ENCODE measurements at regions not wholly inside any gene's neighbourhood (a gene's known extent, or its start where the extent isn't known, plus 50 kb on each side); places are given as distances from the start of the nearest gene placed in this dataset.

GRCh38 chr15:96390986-96391385 lies 60.5 kb downstream of the NR2F2 start:
- DNase-seq (ENCODE audit: low read depth in 2 of 2) = no peak

- DNase-seq (ENCODE audit: low read depth in 2 of 2) = no peak
Measured at GRCh38 chr15:96392380-96393208, 62.1 kb downstream of the NR2F2 start.

DNA sequence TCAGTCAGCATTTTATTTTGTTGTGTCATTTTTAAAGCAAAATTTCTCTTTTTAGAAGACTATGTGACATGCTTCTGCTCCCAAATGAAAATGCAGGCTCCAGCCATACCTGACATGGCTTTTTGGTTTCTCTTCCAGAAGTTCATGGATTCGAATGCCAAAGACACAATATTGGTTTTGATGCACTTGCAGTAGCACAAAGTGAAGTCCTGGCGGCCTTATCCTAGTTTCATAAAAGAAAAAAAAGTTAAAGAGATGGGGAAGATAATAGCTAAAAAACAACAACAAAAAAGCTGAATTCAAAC lies 62.7 kb downstream of the NR2F2 start:
- no peak for DNase-seq (ENCODE audit: low read depth in 2 of 2)

DNA sequence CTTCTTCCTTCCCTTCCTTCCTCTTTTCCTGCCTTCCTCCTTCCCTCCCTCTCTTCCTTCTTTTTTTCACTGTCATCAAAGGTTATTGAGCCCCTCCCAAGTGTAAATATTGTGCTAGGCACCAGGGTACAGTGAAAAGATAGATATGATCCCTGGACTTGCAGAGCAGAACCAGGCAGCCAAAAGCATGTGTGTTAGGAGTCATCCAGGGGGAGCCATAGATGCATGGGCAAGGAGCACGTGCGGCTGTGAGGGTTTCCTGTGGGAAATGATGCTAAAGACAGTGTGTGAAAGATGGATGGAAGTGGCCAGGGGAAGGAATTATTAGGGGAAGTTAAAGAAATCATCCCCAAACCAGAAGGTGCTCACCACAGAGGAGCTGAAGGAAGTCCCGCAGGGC lies 65.2 kb downstream of the NR2F2 start:
- no peak for DNase-seq (ENCODE audit: low read depth in 2 of 2)

GRCh38 chr15:96398776-96399175 lies 68.3 kb downstream of the NR2F2 start:
- DNase-seq (ENCODE audit: low read depth in 2 of 2) = no peak

DNA sequence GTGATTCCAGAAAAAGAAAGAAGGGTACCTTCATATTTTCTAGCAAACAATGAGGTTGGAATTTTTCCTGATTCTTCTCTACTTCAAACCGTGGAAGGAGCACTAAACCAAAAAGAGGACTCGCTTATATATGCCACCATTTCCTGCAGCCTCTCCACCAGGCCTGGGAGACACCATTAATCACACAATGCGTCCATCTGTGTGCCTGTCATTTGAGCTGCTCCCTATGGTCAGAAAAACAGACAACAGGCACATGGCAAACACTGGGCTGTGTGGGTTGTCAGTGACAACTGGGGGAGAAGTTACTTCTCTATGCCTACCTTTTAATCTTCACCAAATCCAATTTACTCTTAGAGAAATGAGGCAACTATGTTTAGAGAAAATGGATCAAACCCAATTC lies 71.9 kb downstream of the NR2F2 start:
- no peak for DNase-seq (ENCODE audit: low read depth in 2 of 2)

DNA sequence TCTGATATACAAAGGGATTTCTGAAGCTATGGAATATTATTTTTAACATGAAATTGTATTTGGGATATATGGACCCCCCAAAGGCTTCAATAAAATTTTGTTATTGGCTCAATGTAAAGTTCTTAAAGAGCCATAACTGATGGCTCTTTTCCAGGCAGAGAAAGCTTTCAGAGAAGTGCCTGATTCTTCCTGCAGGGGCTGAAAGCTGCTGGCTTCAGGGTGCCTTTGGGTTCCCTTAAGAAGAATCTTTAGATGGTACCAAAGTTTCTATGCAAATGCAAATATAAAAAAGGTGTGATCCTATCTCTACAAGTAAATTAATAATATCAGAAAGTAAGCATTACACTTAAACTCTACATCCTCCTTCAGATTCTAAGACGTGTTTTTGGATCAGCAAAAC lies 72.6 kb downstream of the NR2F2 start:
- no peak for DNase-seq (ENCODE audit: low read depth in 2 of 2)

DNA sequence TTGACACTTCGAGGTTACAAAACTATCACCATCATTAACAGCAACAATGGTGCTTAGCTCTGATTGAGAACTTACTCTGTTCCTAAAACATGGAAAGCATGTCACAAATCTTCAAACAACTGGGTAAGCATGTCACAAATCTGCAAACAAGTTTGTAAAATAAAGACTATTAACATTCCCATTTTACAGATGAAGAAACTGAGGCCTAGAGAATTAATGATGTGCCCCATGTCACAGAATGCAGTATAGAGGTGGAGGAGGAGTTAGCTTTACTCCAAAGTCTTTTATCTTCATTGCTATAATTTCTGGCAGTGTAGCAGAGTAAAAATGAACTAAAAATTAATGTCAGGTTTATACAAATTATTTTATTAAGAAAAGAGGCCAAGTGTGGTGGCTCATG lies 73.4 kb downstream of the NR2F2 start:
- no peak for DNase-seq (ENCODE audit: low read depth in 2 of 2)

- DNase-seq (ENCODE audit: low read depth in 2 of 2) = no peak
Measured at GRCh38 chr15:96404560-96404959, 74.1 kb downstream of the NR2F2 start.

DNA sequence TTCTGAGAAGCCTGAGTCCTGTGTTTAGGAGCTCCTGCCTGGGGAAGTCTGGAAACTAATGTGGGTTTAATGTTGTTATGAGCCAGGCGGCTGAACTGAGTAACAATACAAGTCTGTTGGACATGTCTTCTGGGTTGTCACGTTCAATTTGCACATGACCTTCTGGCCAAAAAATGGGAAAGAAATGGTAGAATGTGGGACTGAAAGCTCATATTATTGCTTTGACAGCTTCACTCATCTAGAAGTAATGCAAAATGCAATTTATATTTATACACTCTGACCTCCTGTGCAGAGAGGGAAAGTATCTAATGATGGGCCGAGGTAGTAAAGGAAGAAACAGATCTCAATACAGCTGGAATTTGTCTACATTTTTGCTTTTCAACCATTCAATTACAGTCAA lies 75.8 kb downstream of the NR2F2 start:
- no peak for DNase-seq (ENCODE audit: low read depth in 2 of 2)

- DNase-seq (ENCODE audit: low read depth in 2 of 2) = no peak
Measured at GRCh38 chr15:96406701-96407100, 76.2 kb downstream of the NR2F2 start.

DNA sequence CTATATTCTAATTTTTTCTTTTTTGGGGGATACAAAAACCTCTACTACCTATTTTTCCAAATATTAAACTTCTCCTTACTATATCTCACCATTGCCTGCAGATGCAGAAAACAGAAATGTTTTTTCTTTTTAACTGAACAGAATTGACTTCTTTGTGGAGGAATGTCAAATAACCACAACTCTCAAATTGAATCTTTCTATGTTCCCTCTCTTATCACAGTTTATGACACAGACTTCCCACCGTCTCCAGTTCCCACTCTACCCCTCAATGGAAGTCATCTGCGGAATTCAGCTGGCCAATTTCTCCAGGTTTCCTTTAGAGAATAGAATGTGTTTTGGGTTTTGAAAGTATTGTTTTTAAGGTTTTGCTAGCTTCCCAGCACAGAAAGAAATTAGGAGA lies 77.0 kb downstream of the NR2F2 start:
- no peak for DNase-seq (ENCODE audit: low read depth in 2 of 2)

- DNase-seq (ENCODE audit: low read depth in 2 of 2) = no peak
Measured at GRCh38 chr15:96408591-96409183, 78.2 kb downstream of the NR2F2 start.

DNA sequence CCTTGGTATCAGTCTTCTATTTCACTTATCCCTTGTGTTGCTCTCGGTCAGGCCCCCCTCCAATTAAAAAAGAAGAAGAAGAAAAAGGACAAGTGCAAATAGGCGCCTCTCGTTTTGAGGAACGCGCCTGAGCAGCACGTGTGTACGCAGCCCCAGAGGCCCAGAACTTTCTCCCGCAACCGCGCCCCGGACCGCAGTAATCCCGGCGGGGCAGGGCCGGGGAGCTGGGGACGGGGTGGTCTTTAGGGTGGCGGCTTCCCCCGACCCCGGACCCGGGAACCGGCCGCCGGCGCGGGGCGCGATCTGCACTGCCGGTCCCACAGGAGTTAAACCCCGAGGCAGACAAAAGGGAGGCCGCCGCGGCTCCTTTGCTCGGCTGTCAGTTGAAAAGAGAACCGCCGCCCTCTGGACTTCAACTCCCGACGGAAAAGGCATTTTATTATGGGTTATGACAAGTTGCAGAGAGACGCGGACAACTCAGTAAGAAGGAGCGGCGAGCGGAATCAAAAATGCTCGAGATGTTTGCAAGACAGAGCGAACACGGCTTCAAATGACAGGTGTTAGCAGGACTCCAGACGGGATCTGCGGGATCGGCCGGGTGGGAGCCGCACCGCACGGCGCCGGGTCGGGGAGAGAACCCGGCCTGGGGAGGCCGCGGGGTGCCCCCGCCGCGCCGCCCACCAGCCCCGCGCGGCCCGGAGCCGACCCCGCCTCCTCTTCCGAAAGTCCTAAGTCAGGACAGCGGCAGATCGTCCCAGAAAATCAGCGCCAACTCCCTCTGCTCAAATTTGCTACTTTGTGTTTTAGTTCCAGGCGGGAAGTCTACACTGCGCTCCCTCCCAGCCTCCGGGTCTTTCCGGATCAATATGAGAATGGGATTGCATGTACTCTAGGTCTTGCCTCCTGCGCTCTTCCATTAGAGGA lies 79.0 kb downstream of the NR2F2 start:
- no peak for DNase-seq (ENCODE audit: low read depth in 2 of 2)

DNA sequence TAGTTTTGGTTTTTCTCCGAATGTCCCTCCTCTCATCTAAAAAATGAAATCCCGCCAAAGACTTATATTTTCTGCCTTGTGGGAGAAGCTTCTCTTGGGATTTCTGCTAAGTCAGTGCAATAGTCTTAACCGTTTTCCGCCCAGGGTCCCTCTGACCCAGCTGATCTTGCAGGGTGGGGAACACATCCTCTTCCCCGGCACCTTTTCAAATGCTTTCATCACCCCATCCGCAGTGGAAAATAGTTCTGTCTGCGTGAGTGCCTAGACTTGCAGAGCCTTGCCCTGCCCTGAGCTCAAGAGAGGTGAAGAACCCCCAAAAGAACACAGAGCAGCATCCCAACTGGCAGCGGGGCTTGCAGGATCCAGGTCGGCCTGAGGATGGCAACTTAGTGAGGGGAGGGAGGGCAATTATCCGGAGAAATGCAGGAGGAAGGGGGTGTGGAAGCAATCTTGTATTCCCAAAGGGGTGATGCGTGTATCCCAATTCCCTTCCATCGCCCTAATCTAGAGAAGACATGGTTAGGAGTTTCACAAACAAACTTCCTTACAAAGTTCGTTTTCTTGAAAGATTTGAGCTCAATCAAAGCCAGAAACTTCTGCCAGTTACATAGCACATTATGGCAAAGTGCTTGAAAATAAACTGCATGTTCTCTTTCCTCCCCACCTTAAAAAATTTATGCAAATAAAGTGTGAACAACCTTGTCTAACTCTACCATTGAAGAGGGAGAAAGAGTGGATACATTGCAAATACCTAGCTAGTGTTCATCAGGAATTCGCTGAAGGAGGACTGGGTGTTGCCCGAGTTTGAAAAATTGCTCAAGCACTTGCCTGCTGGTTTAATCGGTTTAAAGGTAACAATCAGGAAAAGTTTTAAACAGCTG lies 79.9 kb downstream of the NR2F2 start:
- no peak for DNase-seq (ENCODE audit: low read depth in 2 of 2)

GRCh38 chr15:96411056-96412031 lies 80.8 kb downstream of the NR2F2 start:
- no peak for DNase-seq (ENCODE audit: low read depth in 2 of 2)

DNA sequence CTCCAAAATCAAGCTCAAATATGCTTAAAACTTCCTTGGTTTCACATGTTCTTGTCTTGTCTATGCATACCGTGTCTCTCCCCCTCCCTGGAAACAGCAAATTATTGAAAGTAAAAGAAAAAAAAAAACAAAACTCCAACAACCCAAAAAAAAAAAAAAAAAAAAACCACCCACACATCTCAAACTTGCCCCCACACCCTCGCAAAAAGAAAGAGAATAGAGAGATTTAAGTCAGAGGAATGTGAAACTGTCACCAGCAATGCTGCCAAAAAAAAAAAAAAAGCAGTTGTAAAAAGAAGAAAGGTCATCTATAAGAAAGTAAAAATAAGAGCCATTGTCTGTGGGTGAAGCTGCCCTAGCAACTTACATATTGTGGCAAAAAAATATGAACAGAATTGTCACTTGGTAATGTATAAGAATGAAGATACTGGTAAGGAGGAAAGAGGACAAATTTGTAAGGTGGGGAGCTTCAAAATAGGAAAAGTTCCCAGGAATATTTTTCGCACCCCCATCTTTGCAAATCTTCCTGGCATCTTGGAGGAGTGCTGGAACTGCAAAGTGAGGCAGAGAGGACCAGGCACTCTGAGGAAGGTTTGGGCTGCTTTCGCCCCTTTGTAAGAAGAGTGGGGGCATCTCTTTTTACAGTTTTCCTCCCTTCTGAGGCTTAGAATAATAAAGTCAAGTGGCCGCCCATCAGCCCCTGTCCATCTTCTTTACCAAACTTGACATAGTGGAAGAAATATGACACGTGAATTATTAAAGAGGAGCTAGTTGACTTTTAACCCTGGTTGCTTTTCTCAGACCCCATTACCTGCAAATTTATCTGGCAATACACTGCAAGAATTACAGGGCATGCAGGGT lies 81.8 kb downstream of the NR2F2 start:
- no peak for DNase-seq (ENCODE audit: low read depth in 2 of 2)

- DNase-seq (ENCODE audit: low read depth in 2 of 2) = no peak
Measured at GRCh38 chr15:96412906-96413231, 82.4 kb downstream of the NR2F2 start.

- no peak for DNase-seq (ENCODE audit: low read depth in 2 of 2)
Measured at GRCh38 chr15:96413657-96414056, 83.2 kb downstream of the NR2F2 start.

- no peak for DNase-seq (ENCODE audit: low read depth in 2 of 2)
Measured at GRCh38 chr15:96414875-96415274, 84.4 kb downstream of the NR2F2 start.
